ENCODE measurements at regions not wholly inside any gene's neighbourhood (a gene's known extent, or its start where the extent isn't known, plus 50 kb on each side); places are given as distances from the start of the nearest gene placed in this dataset.

GRCh38 chr7:51899611-51900010 is 583.0 kb upstream of the COBL start:
- no peak for DNase-seq
- intact Hi-C loops (cut with DNase I), result no loop called here
- TF ChIP-seq EP300 (IDR thresholded peaks at IDR 0.05) (no peak), POLR2A (IDR thresholded peaks at IDR 0.05) (no peak), CTCF (IDR thresholded peaks at IDR 0.05) (no peak), POLR2AphosphoS5 (IDR thresholded peaks at IDR 0.05) (no peak)
- Histone ChIP-seq H3K36me3 (no peaks in the 10 kb centered on the region), H3K27me3 (no peaks in the 10 kb centered on the region), H3K4me3 (no peak overlapping the region), H3K9me3 (no peaks in the 10 kb centered on the region), H3K4me1 (no peaks in the 10 kb centered on the region), H3K27ac (no peak overlapping the region)
- WGBS, 2 donors, result 88% methylated on average over 9 of the region's 9 CpGs

DNA sequence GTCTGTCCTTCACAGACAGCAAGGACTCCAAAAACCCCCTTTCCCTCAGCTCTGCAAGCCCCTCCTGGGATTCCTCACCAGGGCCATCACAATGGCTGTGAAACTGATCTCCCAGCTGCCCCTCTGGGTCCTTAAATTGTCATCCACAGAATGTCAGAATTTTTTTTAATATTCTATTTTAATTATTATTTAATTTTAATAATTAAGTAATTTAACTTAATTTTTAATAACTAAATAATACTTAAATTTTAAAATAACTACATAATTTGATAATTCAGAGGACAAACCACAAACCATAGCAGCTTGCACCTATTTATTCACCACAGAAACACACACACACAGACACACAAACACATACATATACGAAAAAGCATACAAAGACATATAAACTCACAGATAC is 565.8 kb upstream of the COBL start:
- H3K9me3 ChIP-seq, result no peaks in the 10 kb centered on the region
- H3K4me1 ChIP-seq, result no peaks in the 10 kb centered on the region
- DNase-seq, result no peak
- H3K27me3 ChIP-seq, result no peaks in the 10 kb centered on the region
- no peak overlapping the region for H3K27ac ChIP-seq
- H3K36me3 ChIP-seq, result no peaks in the 10 kb centered on the region
- 86 to 91% methylated on average over 1 of the region's 1 CpG for WGBS, 2 donors
- intact Hi-C loops (cut with DNase I), result no loop called here
- no peak overlapping the region for H3K4me3 ChIP-seq
- TF ChIP-seq CTCF (IDR thresholded peaks at IDR 0.05) (no peak), POLR2AphosphoS5 (IDR thresholded peaks at IDR 0.05) (no peak), EP300 (IDR thresholded peaks at IDR 0.05) (no peak), POLR2A (IDR thresholded peaks at IDR 0.05) (no peak)

GRCh38 chr7:51881309-51881708 is 564.7 kb upstream of the COBL start:
- Histone ChIP-seq H3K9me3 (no peaks in the 10 kb centered on the region), H3K27ac (no peak overlapping the region), H3K27me3 (no peaks in the 10 kb centered on the region), H3K36me3 (no peaks in the 10 kb centered on the region), H3K4me3 (no peak overlapping the region), H3K4me1 (no peaks in the 10 kb centered on the region)
- 85 to 95% methylated on average over 2 of the region's 2 CpGs for WGBS, 2 donors
- no peak for DNase-seq
- intact Hi-C loops (cut with DNase I), result no loop called here
- TF ChIP-seq EP300 (IDR thresholded peaks at IDR 0.05) (no peak), CTCF (IDR thresholded peaks at IDR 0.05) (no peak), POLR2A (IDR thresholded peaks at IDR 0.05) (no peak), POLR2AphosphoS5 (IDR thresholded peaks at IDR 0.05) (no peak)

DNA sequence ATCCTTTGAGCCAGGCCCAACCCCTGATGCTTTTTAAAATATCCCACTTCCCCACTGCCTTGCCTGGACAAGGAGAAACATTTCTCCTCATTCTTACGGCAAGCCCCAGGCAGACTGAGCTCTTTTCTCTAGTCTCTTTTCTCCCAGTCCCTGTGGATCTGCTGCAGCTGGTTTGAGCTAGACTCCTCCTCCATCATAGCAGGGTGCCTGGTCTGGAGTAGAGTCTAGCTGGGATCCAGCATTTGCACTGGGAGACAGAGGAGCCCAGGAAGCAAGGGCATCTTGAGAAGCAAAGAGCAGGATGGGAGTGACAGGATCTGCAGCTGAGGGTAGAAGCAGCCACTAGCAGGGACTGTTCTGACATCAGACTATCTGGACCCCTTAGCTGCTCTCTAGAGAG is 562.3 kb upstream of the COBL start:
- no peak for DNase-seq
- Histone ChIP-seq H3K27ac (no peak overlapping the region), H3K9me3 (no peaks in the 10 kb centered on the region), H3K4me3 (no peak overlapping the region), H3K36me3 (no peaks in the 10 kb centered on the region), H3K27me3 (no peaks in the 10 kb centered on the region), H3K4me1 (no peaks in the 10 kb centered on the region)
- TF ChIP-seq CTCF (IDR thresholded peaks at IDR 0.05), result no peak
- intact Hi-C loops (cut with DNase I), result no loop called here
- WGBS, 2 donors, result 88 to 92% methylated on average over 1 of the region's 1 CpG

DNA sequence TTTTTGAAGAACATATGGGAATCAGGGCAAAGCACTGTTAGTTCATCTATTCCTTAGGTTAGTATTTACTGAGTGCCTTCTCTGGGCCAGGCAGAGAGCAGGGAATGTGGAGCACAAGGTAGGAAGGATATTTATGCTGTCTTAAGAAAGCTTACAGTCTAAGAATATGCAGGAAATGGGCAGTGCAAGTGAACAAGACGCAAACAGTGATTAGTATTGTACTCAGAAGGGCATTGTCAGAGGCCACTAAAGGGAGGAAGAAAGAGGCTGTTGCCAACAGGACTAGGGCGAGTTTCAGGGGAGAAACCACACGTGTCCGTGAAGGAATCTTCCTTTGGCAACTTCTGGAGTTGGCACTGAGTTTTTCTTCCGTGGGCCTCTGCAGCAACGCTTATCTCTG is 552.8 kb upstream of the COBL start:
- intact Hi-C loops (cut with DNase I), result no loop called here
- DNase-seq, result no peak
- WGBS, 2 donors, result 80 to 84% methylated on average over 6 of the region's 6 CpGs
- TF ChIP-seq POLR2AphosphoS5 (IDR thresholded peaks at IDR 0.05) (no peak), EP300 (IDR thresholded peaks at IDR 0.05) (no peak)
- Histone ChIP-seq H3K9me3 (peaks cover 0 to 3% (median 0%) of the 10 kb centered on the region in 4 donors), H3K4me1 (no peaks in the 10 kb centered on the region), H3K36me3 (no peaks in the 10 kb centered on the region), H3K27me3 (no peaks in the 10 kb centered on the region), H3K27ac (no peak overlapping the region), H3K4me3 (no peak overlapping the region)

Data from sigmoid colon (tissue), 6 donors.